ENCODE measurements at regions not wholly inside any gene's neighbourhood (a gene's known extent, or its start where the extent isn't known, plus 50 kb on each side); places are given as distances from the start of the nearest gene placed in this dataset.

DNA sequence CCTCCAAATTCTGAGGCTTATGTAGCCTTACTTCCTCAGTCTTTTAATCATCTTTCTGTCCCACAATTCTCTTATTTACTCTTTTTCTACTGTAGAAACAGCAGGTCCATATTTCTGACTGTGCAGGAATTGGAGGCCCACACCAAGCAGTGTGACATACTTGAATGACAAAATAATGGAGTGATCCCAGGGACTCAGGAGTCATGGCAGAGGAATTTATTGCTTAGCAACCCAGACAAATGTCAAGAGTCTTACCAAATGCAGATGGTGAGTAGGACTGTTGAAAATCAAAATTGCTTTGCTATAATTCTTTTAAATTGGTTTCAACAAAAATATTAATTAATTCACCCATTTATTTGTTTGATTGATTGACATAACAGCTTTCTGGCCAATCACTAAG lies 59.9 kb downstream of the HTR1B start:
- no peak for DNase-seq (ENCODE audit: low read depth)

DNA sequence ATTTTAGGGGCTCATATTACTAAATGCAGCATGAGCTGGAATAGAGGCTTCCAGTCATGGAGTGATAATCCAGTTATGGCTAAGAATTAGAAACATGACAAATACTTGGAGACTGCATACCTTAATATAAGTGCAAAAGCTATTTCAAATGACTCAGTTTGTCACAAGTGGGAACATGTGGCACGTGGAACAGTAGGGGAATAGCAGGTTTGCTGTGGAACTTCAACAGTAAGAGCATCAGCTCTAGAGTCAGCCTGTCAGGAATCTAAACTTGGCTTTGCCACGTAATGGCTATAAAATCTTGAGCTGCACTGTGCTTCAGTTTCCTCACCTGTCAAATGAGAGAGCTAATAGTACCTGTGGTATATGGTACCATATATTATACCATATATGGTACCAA lies 62.1 kb downstream of the HTR1B start:
- no peak for DNase-seq (ENCODE audit: low read depth)

DNA sequence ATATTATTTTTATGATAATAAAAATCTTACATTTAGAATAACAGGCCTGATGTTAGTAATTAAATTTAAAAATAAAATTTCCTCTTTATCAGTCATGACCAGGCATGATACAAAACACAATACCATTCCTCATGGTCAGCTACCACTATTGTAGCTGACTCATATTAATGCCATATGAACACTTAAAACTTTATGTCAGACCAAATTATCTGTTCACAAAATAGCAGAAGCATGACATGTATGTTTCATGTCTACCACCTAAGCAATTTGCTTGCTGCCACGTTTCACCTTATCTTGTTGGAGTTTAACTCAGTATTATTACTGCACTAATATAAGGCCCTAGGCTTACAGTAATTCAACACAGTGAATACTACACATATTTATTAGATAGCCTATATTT lies 65.7 kb downstream of the HTR1B start:
- DNase-seq (ENCODE audit: low read depth), result no peak

DNA sequence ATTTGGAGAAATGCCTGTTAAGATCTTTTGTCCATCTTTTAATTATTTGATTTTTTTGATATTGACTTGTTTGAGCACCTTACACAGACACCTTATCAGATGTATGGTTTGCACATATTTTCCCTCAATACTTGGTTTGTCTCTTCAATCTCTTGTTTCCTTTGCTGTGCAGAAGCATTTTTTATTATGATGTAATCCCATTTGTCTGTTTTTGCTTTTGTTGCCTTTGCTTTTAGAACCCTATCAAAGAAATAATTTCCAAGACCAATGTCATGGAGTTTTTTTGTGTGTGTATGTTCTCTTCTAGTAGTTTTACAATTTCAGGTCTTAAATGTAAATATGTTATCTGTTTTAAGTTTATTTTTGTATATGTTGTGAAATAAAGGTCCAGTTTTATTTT lies 73.9 kb downstream of the HTR1B start:
- no peak for DNase-seq (ENCODE audit: low read depth)

- DNase-seq (ENCODE audit: low read depth), result peak; percentile 67
Observed at GRCh38 chr6:77383026-77383425, 80.3 kb downstream of the HTR1B start.

DNA sequence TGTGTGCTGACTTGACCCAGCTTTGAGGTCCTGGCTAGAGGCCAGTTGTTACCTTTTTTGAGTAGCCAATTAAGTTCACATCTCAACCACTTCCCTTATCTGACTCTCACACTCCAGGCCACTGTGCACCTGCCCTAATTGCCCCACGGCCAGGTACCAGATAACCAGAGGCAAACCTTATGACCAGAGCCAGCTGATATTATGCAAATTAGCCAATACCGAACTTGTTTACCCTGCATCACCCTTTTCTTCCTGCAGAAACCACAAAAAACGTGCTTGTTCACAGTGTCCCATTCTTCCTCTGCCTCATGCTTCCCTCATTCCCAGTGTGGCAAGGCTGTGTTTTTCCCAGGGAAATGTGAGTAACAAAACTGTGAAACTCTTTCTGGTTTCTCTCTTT lies 89.3 kb downstream of the HTR1B start:
- DNase-seq (ENCODE audit: low read depth), result no peak

GRCh38 chr6:77371748-77372147 lies 91.5 kb downstream of the HTR1B start:
- DNase-seq (ENCODE audit: low read depth), result no peak

GRCh38 chr6:77368660-77369313 lies 94.5 kb downstream of the HTR1B start:
- no peak for DNase-seq (ENCODE audit: low read depth)

DNA sequence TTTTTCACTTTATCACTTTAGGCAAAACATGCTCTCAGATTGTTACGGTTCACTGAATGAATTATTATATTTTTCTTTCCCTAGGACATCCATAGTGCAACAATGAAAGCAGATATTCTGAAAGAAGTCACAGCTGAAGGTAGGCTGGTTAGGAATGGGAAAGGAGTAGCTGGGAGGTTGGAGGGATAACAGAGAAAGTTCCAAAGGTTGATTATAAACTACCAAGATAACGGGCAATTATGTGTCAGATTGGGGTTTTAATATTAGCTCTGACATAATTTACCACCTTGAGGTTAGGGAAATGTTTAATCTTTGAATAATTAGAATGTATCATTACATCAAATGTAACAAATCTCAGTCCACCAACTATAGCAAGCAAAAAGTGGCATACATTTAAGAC lies 96.5 kb downstream of the HTR1B start:
- no peak for DNase-seq (ENCODE audit: low read depth)

DNA sequence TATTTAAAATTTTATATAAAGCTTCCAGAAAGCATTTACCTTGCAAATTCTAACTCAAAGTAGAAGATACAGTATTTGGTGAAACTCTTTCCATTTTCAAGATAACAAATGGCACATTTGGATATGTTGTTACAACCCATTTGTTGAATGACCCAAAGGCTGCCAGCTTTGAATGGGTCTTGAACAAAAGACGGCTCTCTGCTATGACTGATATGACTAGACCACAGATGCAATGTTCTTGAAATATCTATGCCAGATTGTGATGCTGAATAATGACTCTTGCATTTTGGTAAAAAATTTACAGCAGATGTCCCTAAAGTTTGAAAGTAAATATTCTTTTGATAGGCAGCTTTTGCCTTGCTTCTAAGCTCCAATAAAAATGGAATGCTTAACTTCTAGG lies 99.6 kb downstream of the HTR1B start:
- no peak for DNase-seq (ENCODE audit: low read depth)

DNA sequence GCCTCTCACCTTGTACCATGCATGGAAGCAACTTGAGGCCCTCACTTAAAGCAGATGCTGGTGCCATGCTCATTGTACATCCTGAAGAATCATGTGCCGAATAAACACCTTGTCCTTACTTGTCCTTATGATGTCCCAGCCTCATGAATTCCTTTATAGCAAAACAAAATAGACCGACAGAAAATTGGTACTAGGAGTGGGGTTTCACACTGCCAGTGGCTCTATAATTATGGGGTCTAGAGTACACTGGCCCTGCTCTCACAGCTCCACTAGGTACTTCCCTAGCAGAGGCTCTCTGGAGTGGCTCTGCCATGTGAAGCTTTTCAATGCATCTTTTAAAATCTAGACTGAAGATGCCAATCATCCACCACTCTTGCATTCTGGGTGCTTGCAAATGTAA lies 101.2 kb downstream of the HTR1B start:
- DNase-seq (ENCODE audit: low read depth), result no peak

DNA sequence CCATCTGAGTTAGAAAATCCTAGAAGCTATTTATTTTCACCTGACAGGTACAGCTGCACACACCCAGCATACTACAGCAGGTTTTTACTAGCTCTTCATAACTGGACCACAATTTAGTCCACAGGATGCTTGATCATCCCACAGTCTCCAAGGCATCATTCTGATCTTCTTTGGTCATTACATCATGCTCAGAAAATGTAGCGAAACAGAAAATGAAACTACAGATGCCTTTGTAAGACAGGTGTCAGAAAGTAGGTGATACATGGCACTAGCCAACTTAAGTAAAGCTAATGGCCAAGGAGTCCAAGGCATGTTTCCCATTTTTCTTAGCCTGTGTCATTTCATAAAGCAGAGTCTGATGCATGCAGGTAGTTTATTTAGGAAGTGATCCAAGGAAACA lies 102.3 kb downstream of the HTR1B start:
- no peak for DNase-seq (ENCODE audit: low read depth)

GRCh38 chr6:77356821-77357220 lies 106.5 kb downstream of the HTR1B start:
- DNase-seq (ENCODE audit: low read depth), result no peak

DNA sequence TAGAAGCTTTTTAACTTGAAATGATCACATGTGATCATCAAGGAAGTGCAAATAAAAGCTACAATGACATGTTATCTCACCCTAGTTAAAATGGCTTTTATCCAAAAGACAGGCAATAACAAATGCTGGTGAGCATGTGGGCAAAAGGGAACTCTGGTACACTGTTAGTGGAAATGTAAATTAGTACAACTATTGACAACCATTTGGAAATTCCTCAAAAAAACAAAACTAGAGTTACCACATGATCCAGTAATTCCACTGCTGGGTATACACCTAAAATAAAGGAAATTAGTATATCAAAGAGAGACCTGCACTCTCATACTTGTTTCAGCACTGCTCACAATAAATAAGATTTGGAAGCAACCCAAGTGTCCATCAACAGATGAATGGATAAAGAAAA lies 108.7 kb downstream of the HTR1B start:
- no peak for DNase-seq (ENCODE audit: low read depth)

DNA sequence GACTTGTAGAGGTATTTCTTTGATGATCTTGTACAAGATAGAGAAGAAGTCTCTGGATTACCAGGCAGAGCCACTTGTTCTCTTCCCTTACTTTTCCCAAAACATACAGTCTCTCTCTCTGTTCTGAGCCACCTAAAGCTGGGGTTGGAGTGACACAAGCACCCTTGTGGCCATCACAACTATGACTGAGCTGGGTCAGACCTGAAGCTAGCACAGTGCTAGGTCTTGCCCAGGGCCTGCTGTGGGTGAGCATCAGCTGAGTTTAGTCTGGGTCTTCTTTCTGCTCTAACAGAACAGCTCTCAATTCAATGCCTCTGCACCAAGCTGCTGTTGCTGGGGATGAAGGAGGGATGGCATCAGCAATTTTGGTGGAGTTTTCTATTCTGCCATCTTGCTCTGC lies 110.2 kb downstream of the HTR1B start:
- DNase-seq (ENCODE audit: low read depth), result no peak

DNA sequence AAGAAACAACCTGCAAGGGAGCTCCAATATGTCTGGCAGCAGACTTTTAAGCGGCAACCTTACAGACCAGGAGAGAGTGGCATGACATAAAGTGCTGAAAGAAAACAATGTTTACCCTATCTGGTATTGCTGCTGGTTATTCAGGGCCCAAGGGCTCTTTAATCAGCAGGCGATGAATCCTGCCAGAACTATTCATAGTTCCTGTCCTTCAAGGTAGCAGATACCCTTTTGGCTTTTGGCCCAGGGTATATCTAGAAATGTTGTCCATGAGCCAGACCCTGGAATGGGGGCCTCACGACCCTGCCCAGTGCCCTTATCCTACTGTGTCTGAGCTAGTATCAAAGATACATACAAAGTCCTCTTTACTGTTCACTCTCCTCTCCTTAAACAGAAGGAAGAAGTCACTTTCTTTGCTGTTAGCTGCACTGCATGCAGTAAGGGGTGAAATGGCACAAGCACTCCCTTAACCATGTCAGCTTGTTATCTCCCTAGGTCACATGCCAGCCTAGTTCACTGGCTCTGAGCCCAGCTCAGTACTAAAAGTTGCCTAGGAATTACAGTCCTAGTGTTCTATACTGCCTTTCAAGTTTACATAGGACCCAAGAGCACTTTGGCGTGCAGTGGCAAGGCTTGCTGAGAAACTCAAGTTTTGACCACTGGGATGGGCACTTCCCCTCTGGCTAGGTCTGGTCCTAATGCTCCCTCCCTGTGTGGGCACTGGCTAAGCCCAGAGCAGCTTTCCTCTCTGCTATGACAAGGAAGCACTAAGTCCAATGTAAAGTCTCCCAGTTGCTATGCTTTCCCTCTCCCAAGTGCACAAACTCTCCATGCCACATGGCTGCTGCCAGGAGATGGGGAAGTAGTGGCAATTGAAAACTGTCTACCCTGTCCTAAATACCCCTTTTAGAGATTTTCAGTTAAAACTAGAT lies 122.0 kb downstream of the HTR1B start:
- peak; percentile 9 for DNase-seq (ENCODE audit: low read depth)

- no peak for DNase-seq (ENCODE audit: low read depth)
Observed at GRCh38 chr6:77340331-77340730, 123.0 kb downstream of the HTR1B start.

DNA sequence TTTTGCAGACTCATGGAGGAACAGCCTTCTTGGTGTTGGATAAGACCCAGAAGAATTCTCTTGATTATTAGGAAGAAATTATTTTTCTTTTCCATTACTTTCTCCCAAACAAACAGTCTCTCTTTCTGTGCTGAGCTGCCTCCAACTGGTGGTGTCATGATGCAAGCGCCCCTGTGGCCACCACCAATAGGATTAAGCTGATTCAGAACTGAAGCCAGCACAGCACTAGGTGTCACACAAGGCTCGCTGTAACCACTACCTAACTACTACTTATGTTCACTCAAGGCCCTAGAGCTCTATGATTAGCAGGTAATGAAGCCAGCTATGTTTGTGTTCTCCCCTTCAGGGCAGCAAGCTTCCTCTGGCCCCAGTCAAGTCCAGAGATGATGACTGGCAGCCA lies 123.4 kb downstream of the HTR1B start:
- no peak for DNase-seq (ENCODE audit: low read depth)

DNA sequence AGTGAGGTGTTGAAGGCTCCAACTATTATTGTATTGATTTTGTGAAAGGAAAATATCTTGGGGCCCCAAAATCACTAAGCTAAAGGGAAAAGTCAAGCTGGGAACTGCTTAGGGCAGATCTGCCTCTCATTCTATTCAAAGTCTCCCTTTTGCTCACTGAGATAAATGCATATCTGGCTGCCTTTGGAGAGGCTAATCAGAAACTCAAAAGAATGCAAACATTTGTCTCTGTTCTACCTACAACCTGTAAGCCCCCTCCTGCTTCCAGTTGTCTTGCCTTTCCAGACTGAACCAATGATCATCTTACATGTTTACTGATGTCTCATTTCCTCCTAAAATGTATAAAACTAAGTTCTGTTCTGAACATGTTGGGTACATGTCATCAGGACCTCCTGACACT lies 125.9 kb downstream of the HTR1B start:
- DNase-seq (ENCODE audit: low read depth), result no peak

DNA sequence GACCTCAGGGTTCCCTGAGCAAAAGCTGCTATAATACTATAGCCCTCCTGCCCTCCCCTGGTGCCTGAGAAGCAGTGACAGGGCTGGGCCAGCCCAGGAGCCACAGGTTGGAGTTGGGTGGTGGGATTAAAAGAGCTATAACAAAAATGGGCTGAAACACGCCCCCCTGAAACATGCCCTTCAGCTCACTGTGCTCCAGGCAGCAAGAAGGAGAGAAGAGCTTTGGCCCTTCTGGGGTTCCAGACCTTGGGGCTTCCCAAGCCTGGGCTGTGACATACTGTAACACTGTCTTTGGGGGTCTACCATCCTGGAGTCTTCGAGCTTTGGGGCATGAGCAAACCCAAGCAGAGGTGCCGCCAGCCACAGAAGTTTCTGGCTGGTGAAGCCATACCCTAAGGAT lies 129.2 kb downstream of the HTR1B start:
- DNase-seq (ENCODE audit: low read depth), result no peak

- DNase-seq (ENCODE audit: low read depth), result no peak
Observed at GRCh38 chr6:77332915-77333623, 130.2 kb downstream of the HTR1B start.

GRCh38 chr6:77326711-77327110 lies 136.6 kb downstream of the HTR1B start:
- no peak for DNase-seq (ENCODE audit: low read depth)

- no peak for DNase-seq (ENCODE audit: low read depth)
Observed at GRCh38 chr6:77326029-77326428, 137.3 kb downstream of the HTR1B start.

Data from CMK (cell line).